Psoas muscle (tissue), 7 donors: ENCODE measurements at regions not wholly inside any gene's neighbourhood (a gene's known extent, or its start where the extent isn't known, plus 50 kb on each side); places are given as distances from the start of the nearest gene placed in this dataset.

Source experiments
- ATAC-seq, 4 donors: fragments of 200-7000 bp; cut with Tn5 transposase; one replicate each; pipeline ENCODE4 v1.9.1; 2020; ENCODE audit warnings: moderate library complexity in 3 of 4, mild to moderate bottlenecking in 2 of 4
- DNase-seq, 2 donors: peaks; one replicate each; pipeline ENCODE4 v3.0.0-alpha.2; 2020
- H3K27ac ChIP-seq: fragments of 200-600 bp; one replicate; pipeline ENCODE4 v1.8.0; 2022
- H3K27me3 ChIP-seq, 3 donors: fragments of 200-600 bp in 1 of 3; one replicate each; pipeline versions ENCODE4 v1.6.1 to v1.8.0; 2013 to 2022; ENCODE audit warnings: low read length in 2 of 3, mild to moderate bottlenecking in 2 of 3, moderate library complexity in 1 of 3; ENCODE audit not compliant: insufficient read depth in 3 of 3
- H3K36me3 ChIP-seq, 2 donors: fragments of 200-600 bp in 1 of 2; one replicate each; pipeline versions ENCODE4 v1.6.1 to v1.8.0; 2013 to 2022; ENCODE audit warnings: low read depth in 1 of 2, mild to moderate bottlenecking in 1 of 2, moderate library complexity in 1 of 2; ENCODE audit not compliant: insufficient read depth in 1 of 2
- H3K4me1 ChIP-seq: fragments of 200-600 bp; one replicate; pipeline ENCODE4 v1.8.0; 2022
- H3K4me3 ChIP-seq: fragments of 200-600 bp; one replicate; pipeline ENCODE4 v1.8.0; 2022; ENCODE audit warnings: mild to moderate bottlenecking
- H3K9me3 ChIP-seq: fragments of 200-600 bp; one replicate; pipeline ENCODE4 v1.8.0; 2022
- CTCF ChIP-seq: fragments of 200-600 bp; IDR thresholded peaks from one replicate; pipeline ENCODE4 v1.8.0; 2022; ENCODE audit warnings: antibody characterized with exemption
- WGBS, 3 donors: extraction: QIAGEN DNeasy Blood & Tissue Kit; methylation state at CpG; one replicate each; pipeline versions ENCODE4 v1.1.6 to v1.1.7; 2013; 5-methylcytosine and 5-hydroxymethylcytosine counted together
- intact Hi-C, 2 donors: fragments of 100-400 bp; cut with DNase I; formaldehyde crosslinking; loops; one replicate each; pipeline versions ENCODE4 v1.11.0 to v1.14.2; 2022
- donor health status: healthy with polysubstance abuse.
- donor health status: DM: no; HTN: no; CAD: no; lungs with moderate emphysema.
- donor health status: Bipolar disorder and iron deficiency.
- donor health status: healthy.
- donor health status: DM: yes; HTN: yes; CAD: no.
- donor health status: DM: no; HTN: no; CAD: no.
- donor health status: DM: yes; HTN: yes; CAD: no.

DNA sequence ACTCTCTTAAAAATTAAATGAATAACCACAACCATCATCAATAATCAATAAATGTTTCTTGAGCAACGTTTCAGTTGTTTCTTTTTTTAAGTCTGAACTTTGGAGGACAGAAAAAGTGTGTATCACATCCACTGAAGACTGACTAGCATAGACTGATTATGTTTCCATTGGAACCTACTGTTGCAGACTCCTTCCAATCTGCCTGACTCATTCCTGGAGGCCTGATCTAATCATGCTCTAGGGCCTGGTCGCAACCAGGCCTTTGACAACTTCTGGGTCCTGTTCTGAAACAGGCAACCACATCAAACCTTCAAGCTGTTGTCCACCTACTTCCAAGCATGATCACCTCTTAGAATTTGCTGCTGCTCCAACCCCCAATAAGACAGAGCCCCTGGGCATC lies 109.2 kb upstream of the NUDT7 start:
- Histone ChIP-seq H3K36me3 (no peaks in the 10 kb centered on the region), H3K4me3 (no peak overlapping the region), H3K9me3 (no peaks in the 10 kb centered on the region), H3K27me3 (no peaks in the 10 kb centered on the region), H3K27ac (no peak overlapping the region), H3K4me1 (no peaks in the 10 kb centered on the region)
- WGBS, 3 donors, result 32 to 51% (median 34%) methylated on average over 2 of the region's 2 CpGs
- DNase-seq, result no peak
- no peak for ATAC-seq
- TF ChIP-seq CTCF, result no peak
- intact Hi-C loops, result no loop called here

- no peak for TF ChIP-seq CTCF
- ATAC-seq (no peak), DNase-seq (no peak)
- Histone ChIP-seq H3K9me3 (no peaks in the 10 kb centered on the region), H3K27me3 (no peaks in the 10 kb centered on the region), H3K36me3 (no peaks in the 10 kb centered on the region), H3K4me3 (no peak overlapping the region), H3K27ac (no peak overlapping the region), H3K4me1 (no peaks in the 10 kb centered on the region)
- intact Hi-C loops, result no loop called here
- 69 to 79% (median 77%) methylated on average over 3 of the region's 3 CpGs for WGBS, 3 donors
Measured at GRCh38 chr16:77617553-77617952, 104.8 kb upstream of the NUDT7 start.

DNA sequence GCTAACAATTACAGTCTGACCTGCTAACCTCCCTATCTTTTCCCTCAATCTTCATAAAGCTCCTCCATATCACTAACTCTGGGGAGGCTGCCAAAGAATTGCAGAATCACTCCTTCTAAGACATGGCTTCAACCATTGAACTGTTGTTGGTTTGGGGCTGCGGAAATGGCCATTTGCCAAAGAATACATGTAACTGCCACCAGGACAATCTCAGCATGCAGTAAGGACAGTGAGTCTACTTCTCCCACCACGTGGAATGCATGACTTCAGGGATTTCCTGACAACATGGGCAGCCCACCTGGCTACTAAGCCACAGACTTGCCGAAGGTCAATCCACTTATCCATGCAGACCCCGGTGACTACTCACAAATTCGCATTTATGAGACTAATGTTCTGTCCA lies 104.3 kb upstream of the NUDT7 start:
- Histone ChIP-seq H3K27ac (no peak overlapping the region), H3K36me3 (no peaks in the 10 kb centered on the region), H3K27me3 (no peaks in the 10 kb centered on the region), H3K9me3 (no peaks in the 10 kb centered on the region), H3K4me1 (no peaks in the 10 kb centered on the region), H3K4me3 (no peak overlapping the region)
- DNase-seq (no peak), ATAC-seq (no peak)
- TF ChIP-seq CTCF, result no peak
- 64 to 73% (median 72%) methylated on average over 5 of the region's 5 CpGs for WGBS, 3 donors
- intact Hi-C loops, result no loop called here

- Histone ChIP-seq H3K4me3 (no peak overlapping the region), H3K4me1 (no peaks in the 10 kb centered on the region), H3K9me3 (no peaks in the 10 kb centered on the region), H3K27ac (no peak overlapping the region), H3K36me3 (no peaks in the 10 kb centered on the region), H3K27me3 (no peaks in the 10 kb centered on the region)
- no peak for TF ChIP-seq CTCF
- ATAC-seq, result no peak
- WGBS, 3 donors, result 79 to 86% (median 86%) methylated on average over 5 of the region's 5 CpGs
- intact Hi-C loops, result no loop called here
- DNase-seq, result no peak
Measured at GRCh38 chr16:77618951-77619350, 103.4 kb upstream of the NUDT7 start.

GRCh38 chr16:77624085-77624484 lies 98.2 kb upstream of the NUDT7 start:
- intact Hi-C loops, result no loop called here
- Histone ChIP-seq H3K27me3 (no peaks in the 10 kb centered on the region), H3K4me1 (no peaks in the 10 kb centered on the region), H3K9me3 (no peaks in the 10 kb centered on the region), H3K4me3 (no peak overlapping the region), H3K36me3 (no peaks in the 10 kb centered on the region), H3K27ac (no peak overlapping the region)
- TF ChIP-seq CTCF, result no peak
- WGBS, 3 donors, result 84 to 91% (median 84%) methylated on average over 9 of the region's 9 CpGs
- DNase-seq, result no peak
- ATAC-seq, result no peak
